ENCODE measurements at regions not wholly inside any gene's neighbourhood (a gene's known extent, or its start where the extent isn't known, plus 50 kb on each side); places are given as distances from the start of the nearest gene placed in this dataset.

GRCh38 chr7:20931739-20932138 lies 145.1 kb upstream of the SP8 start:
- no peak for DNase-seq
- intact Hi-C loops (cut with DNase I, micrococcal nuclease): no loop called here
- no peak for ATAC-seq

GRCh38 chr7:20932785-20933527 lies 146.3 kb upstream of the SP8 start:
- ATAC-seq (no peak), DNase-seq (no peak)
- intact Hi-C loops (cut with DNase I, micrococcal nuclease): no loop called here

- intact Hi-C loops (cut with DNase I, micrococcal nuclease): no loop called here
- DNase-seq (no peak), ATAC-seq (no peak)
These were observed 158.8 kb upstream of the SP8 start for GRCh38 chr7:20945451-20945850.

- no peak for DNase-seq
- intact Hi-C loops (cut with DNase I, micrococcal nuclease): no loop called here
- no peak for ATAC-seq
These were observed 166.2 kb upstream of the SP8 start for GRCh38 chr7:20952916-20953315.

GRCh38 chr7:20954711-20955619 lies 168.3 kb upstream of the SP8 start:
- no peak for ATAC-seq
- no peak for DNase-seq
- intact Hi-C loops (cut with DNase I, micrococcal nuclease): no loop called here

- intact Hi-C loops (cut with DNase I, micrococcal nuclease): no loop called here
- ATAC-seq (no peak), DNase-seq (no peak)
These were observed 171.9 kb upstream of the SP8 start for GRCh38 chr7:20958572-20958971.

GRCh38 chr7:20959281-20959680 lies 172.6 kb upstream of the SP8 start:
- peak; percentile 65 for ATAC-seq
- intact Hi-C loops (cut with DNase I, micrococcal nuclease): no loop called here
- no peak for DNase-seq

GRCh38 chr7:20963556-20964280 lies 177.0 kb upstream of the SP8 start:
- ATAC-seq (no peak), DNase-seq (no peak)
- intact Hi-C loops (cut with DNase I, micrococcal nuclease): no loop called here

GRCh38 chr7:20964281-20964918 lies 177.7 kb upstream of the SP8 start:
- intact Hi-C loops (cut with DNase I, micrococcal nuclease): no loop called here
- no peak for ATAC-seq

GRCh38 chr7:20971219-20971618 lies 184.5 kb upstream of the SP8 start:
- intact Hi-C loops (cut with DNase I, micrococcal nuclease): no loop called here
- ATAC-seq (no peak), DNase-seq (no peak)

More at GRCh38 chr7:20964281-20964918, 177.7 kb upstream of the SP8 start:
- DNase-seq: no peak

- intact Hi-C loops (cut with DNase I, micrococcal nuclease): no loop called here
- ATAC-seq (no peak), DNase-seq (no peak)
These were observed 193.5 kb upstream of the SP8 start for GRCh38 chr7:20980232-20980631.

- intact Hi-C loops (cut with DNase I, micrococcal nuclease): no loop called here
- ATAC-seq: no peak
- no peak for DNase-seq
These were observed 194.1 kb upstream of the SP8 start for GRCh38 chr7:20980668-20981264.

- intact Hi-C loops (cut with DNase I, micrococcal nuclease): no loop called here
- no peak for DNase-seq
- no peak for ATAC-seq
These were observed 201.7 kb upstream of the SP8 start for GRCh38 chr7:20988340-20988739.

- intact Hi-C loops (cut with DNase I, micrococcal nuclease): no loop called here
These were observed 204.9 kb upstream of the SP8 start for GRCh38 chr7:20991544-20991943.

GRCh38 chr7:20993693-20994092 lies 207.0 kb upstream of the SP8 start:
- intact Hi-C loops (cut with DNase I, micrococcal nuclease): no loop called here
- ATAC-seq (no peak), DNase-seq (no peak)

More at GRCh38 chr7:20991544-20991943, 204.9 kb upstream of the SP8 start:
- DNase-seq: no peak
- ATAC-seq: peak; percentile 52

GRCh38 chr7:20998309-20998708 lies 211.6 kb upstream of the SP8 start:
- intact Hi-C loops (cut with DNase I, micrococcal nuclease): no loop called here
- no peak for DNase-seq
- ATAC-seq: peak; percentile 42

- DNase-seq (no peak), ATAC-seq (no peak)
- intact Hi-C loops (cut with DNase I, micrococcal nuclease): no loop called here
These were observed 224.5 kb upstream of the SP8 start for GRCh38 chr7:21011153-21011552.

GRCh38 chr7:21013765-21014539 lies 227.3 kb upstream of the SP8 start:
- intact Hi-C loops (cut with DNase I, micrococcal nuclease): no loop called here
- ATAC-seq: no peak
- DNase-seq: no peak
